GM18507 (cell line): ENCODE measurements at regions not wholly inside any gene's neighbourhood (a gene's known extent, or its start where the extent isn't known, plus 50 kb on each side); places are given as distances from the start of the nearest gene placed in this dataset.
"Not testable (repeated sequence)": the region's sequence is repeated elsewhere in the genome, so short reads cannot be mapped to it uniquely, and the experiment has no call there.

ENCODE experiments used
- DNase-seq: peaks from one replicate; pipeline ENCODE4 v3.0.0; 2011; ENCODE audit warnings: low read depth; ENCODE audit not compliant: insufficient read length; ENCODE audit errors: extremely low spot score
- FAIRE-seq: peaks from 2 replicates; lab custom pipeline; 2011; peaks lifted over from hg19 to GRCh38; lab: Jason Lieb, UNC

GRCh38 chr14:44873536-44873935 lies 88.2 kb downstream of the KLHL28 start:
- no peak for FAIRE-seq
- DNase-seq: no peak

- FAIRE-seq: no peak
- no peak for DNase-seq
Observed at GRCh38 chr14:44866770-44867169, 95.0 kb downstream of the KLHL28 start.

GRCh38 chr14:44866322-44866721 lies 95.4 kb downstream of the KLHL28 start:
- DNase-seq: no peak
- no peak for FAIRE-seq

GRCh38 chr14:44863271-44863670 lies 98.5 kb downstream of the KLHL28 start:
- DNase-seq (no peak), FAIRE-seq (no peak)

- DNase-seq: no peak
- FAIRE-seq: no peak
Observed at GRCh38 chr14:44854114-44854513, 107.6 kb downstream of the KLHL28 start.

- DNase-seq (no peak), FAIRE-seq (no peak)
Observed at GRCh38 chr14:44847526-44848309, 114.0 kb downstream of the KLHL28 start.

GRCh38 chr14:44846232-44846824 lies 115.4 kb downstream of the KLHL28 start:
- DNase-seq (peak; percentile 4), FAIRE-seq (peak; percentile 78)

- not testable (repeated sequence) for DNase-seq, FAIRE-seq
Observed at GRCh38 chr14:44835928-44836327, 125.8 kb downstream of the KLHL28 start.

- no peak for FAIRE-seq
- no peak for DNase-seq
Observed at GRCh38 chr14:44833376-44834060, 128.2 kb downstream of the KLHL28 start.

- DNase-seq (no peak), FAIRE-seq (no peak)
Observed at GRCh38 chr14:44830371-44830770, 131.4 kb downstream of the KLHL28 start.

- no peak for FAIRE-seq
- no peak for DNase-seq
Observed at GRCh38 chr14:44829021-44829420, 132.7 kb downstream of the KLHL28 start.

- FAIRE-seq: no peak
- no peak for DNase-seq
Observed at GRCh38 chr14:44828023-44828422, 133.7 kb downstream of the KLHL28 start.

GRCh38 chr14:44820230-44820964 lies 141.3 kb downstream of the KLHL28 start:
- DNase-seq (no peak), FAIRE-seq (no peak)

GRCh38 chr14:44814196-44814595 lies 147.6 kb downstream of the KLHL28 start:
- FAIRE-seq (no peak), DNase-seq (no peak)

GRCh38 chr14:44812672-44813071 lies 149.1 kb downstream of the KLHL28 start:
- FAIRE-seq: no peak

GRCh38 chr14:44804391-44804790 lies 157.4 kb downstream of the KLHL28 start:
- DNase-seq (no peak), FAIRE-seq (no peak)

More at GRCh38 chr14:44812672-44813071, 149.1 kb downstream of the KLHL28 start:
- no peak for DNase-seq

GRCh38 chr14:44803239-44803905 lies 158.4 kb downstream of the KLHL28 start:
- DNase-seq (peak; percentile 4), FAIRE-seq (peak; percentile 45)

- FAIRE-seq (no peak), DNase-seq (no peak)
Observed at GRCh38 chr14:44798386-44799242, 163.1 kb downstream of the KLHL28 start.

GRCh38 chr14:44795725-44796124 lies 166.0 kb downstream of the KLHL28 start:
- FAIRE-seq: no peak
- DNase-seq: no peak
